ENCODE measurements at regions not wholly inside any gene's neighbourhood (a gene's known extent, or its start where the extent isn't known, plus 50 kb on each side); places are given as distances from the start of the nearest gene placed in this dataset.
"Not testable (repeated sequence)": the region's sequence is repeated elsewhere in the genome, so short reads cannot be mapped to it uniquely, and the experiment has no call there.

DNA sequence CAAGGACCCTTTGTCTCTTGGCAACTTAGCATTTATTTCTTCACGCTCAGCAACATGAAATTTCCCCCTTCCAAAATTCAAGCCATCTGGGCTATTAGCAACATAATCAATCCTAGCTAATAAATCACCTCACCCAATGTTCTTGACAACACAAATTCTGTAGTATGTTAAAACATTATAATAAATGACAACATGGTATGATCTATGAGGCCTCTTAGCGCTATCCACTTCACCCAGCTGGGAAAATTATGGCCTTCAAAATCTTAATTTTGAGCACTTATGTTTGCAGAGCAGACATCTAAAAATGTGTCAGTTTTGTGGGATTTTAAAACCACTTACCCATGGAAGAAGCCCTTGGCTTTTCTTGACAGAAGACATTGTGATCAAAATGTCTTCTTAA, 181.9 kb downstream of the HDGFL1 start:
- Mint-ChIP-seq H3K27me3 (no peaks in the 10 kb centered on the region), H3K4me1 (no peaks in the 10 kb centered on the region), H3K27ac (no peak overlapping the region), H3K4me3 (no peak overlapping the region), H3K36me3 (no peaks in the 10 kb centered on the region), H3K9me3 (no peaks in the 10 kb centered on the region)
- DNase-seq, result no peak

DNA sequence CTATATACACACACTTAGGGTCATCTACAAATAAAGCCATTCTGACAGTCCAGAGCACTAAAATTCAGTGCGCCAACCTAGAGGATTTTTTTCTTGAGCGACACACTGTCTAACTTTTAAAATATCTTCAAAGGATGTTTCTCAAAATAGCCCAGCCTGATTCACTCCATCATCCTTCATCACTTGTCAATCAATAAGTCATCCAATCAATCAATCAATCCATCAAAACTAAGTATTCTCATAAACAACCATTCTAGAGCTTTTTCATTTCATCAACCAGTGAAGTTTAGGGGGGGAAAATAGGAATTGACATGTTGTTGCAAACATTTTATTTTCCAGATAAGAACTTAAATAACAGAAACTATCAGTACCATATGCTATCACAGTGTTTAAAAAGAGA, 183.2 kb downstream of the HDGFL1 start:
- Mint-ChIP-seq H3K27me3 (no peaks in the 10 kb centered on the region), H3K4me3 (no peak overlapping the region), H3K27ac (no peak overlapping the region), H3K36me3 (no peaks in the 10 kb centered on the region), H3K9me3 (no peaks in the 10 kb centered on the region), H3K4me1 (no peaks in the 10 kb centered on the region)
- DNase-seq, result no peak

DNA sequence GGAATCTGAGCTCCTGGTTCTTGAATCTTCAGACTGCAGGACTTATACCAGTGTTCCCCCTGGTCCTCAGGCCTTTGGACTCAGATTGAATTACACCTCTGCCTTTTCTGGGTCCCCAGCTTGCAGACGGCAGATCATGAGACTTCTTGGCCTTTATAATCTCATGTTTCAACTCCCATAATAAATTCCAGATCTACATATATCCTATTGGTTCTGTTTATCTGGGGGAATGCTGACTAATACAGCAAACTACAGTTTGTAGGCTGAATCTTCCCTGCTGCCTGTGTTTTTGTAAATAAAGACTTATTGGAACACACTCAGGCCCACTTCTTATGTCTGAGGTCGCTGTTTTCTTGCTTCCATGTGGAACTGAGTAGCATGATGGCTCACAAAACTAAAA, 184.7 kb downstream of the HDGFL1 start:
- Mint-ChIP-seq H3K36me3 (no peaks in the 10 kb centered on the region), H3K27me3 (no peaks in the 10 kb centered on the region), H3K4me1 (no peaks in the 10 kb centered on the region), H3K9me3 (no peaks in the 10 kb centered on the region), H3K27ac (no peak overlapping the region), H3K4me3 (no peak overlapping the region)
- no peak for DNase-seq

DNA sequence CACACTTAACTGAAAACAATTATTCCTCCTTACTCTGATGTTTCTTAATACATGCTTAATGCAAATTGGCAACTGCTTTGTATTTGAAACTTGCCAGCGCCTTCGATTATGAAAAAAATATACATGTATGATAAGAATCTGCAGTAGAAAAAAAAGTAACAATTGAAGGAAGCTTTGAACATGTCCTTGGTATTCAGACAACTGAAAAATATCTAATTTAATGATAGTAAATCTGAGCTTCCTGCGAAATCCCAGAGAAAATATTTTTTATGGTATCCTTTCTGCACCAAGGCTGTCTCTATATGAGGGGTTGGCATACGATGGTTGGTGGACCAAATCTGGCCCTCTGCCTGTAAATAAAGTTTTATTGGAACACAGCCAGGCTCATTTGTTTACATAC, 186.2 kb downstream of the HDGFL1 start:
- Mint-ChIP-seq H3K9me3 (no peaks in the 10 kb centered on the region), H3K27ac (no peak overlapping the region), H3K27me3 (no peaks in the 10 kb centered on the region), H3K4me1 (no peaks in the 10 kb centered on the region), H3K36me3 (no peaks in the 10 kb centered on the region), H3K4me3 (no peak overlapping the region)
- DNase-seq, result no peak

DNA sequence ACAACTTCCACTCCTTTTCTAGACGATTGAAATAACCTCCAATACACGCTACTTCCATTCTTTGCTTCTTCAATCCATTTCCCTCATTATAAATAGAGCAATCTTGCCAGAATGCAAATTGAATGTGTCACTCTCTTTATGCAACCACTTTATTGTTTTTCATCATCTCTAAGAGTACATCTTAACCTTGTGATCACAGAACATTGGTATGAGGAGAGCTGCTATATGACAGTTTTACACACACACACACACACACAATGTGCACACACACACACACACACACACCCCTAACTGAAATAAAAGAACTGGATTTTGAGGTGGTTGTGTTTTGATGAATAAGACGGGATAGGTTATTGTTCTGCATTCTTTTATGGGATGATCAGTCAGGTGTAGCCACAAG, 187.0 kb downstream of the HDGFL1 start:
- Mint-ChIP-seq H3K4me3 (no peak overlapping the region), H3K4me1 (no peaks in the 10 kb centered on the region), H3K27me3 (no peaks in the 10 kb centered on the region), H3K9me3 (no peaks in the 10 kb centered on the region), H3K27ac (no peak overlapping the region), H3K36me3 (no peaks in the 10 kb centered on the region)
- DNase-seq, result no peak

DNA sequence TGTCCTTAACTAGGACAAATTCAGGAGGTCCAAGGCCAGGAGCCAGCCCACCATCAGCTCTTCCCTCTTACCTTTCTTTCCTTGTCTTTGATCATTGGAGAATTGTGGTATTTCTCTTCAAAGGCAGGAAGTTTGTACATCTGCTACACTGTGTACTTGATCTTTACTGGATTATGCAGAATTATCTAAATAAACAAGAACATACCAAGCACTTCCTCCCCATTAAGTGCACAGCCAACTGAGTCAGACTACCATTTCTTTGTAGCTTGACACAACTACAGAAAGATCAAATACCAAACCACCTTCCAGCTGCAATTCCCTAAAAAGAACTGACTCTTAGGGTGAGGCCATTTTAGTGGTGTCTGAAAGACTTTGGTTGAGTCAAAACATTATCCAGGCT, 195.1 kb downstream of the HDGFL1 start:
- H3K36me3 Mint-ChIP-seq, result no peaks in the 10 kb centered on the region
- no peaks in the 10 kb centered on the region for H3K27me3 Mint-ChIP-seq
- H3K4me3 Mint-ChIP-seq, result no peak overlapping the region
- no peak overlapping the region for H3K27ac Mint-ChIP-seq
- peaks cover 4% of the 10 kb centered on the region for H3K9me3 Mint-ChIP-seq
- DNase-seq, result no peak
- no peaks in the 10 kb centered on the region for H3K4me1 Mint-ChIP-seq

DNA sequence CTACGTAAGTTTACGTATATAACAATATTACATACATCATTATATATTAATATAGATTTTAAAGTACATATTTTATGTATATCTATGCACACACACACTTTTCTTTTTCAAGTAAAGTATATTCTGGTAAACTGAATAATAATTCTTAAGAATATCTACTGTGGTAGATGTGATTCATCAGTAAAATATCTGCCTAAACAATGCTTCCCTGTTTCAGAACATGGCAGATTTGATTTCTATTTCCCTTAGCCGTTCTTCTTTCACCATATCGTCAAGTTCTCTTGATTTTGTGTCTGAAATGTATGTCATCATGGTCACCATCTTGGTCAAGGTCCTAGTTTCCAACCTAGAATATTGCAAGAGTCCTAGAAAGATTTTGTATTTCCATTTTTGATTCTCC, 195.6 kb downstream of the HDGFL1 start:
- DNase-seq, result no peak
- H3K4me3 Mint-ChIP-seq, result no peak overlapping the region
- peaks cover 4% of the 10 kb centered on the region for H3K9me3 Mint-ChIP-seq
- no peaks in the 10 kb centered on the region for H3K36me3 Mint-ChIP-seq
- no peaks in the 10 kb centered on the region for H3K4me1 Mint-ChIP-seq
- no peaks in the 10 kb centered on the region for H3K27me3 Mint-ChIP-seq
- no peak overlapping the region for H3K27ac Mint-ChIP-seq

DNA sequence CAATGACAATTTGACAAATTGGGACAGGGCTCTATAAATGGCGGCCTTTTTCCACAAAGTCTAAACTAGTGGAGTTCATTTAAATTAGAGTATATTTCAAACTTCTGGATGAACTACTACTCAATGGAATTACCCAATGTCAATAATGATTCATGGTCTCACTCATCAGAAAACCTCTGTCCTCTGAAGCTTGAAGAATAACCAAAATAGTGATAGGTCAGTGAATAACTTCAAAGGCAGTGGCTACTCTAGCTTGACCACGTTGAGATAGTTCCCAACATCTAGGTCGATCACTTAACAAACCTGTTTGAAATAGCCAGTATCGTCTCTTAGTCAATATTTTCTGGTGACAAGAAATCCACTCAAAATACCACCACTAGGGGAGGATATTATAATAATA, 197.6 kb downstream of the HDGFL1 start:
- Mint-ChIP-seq H3K9me3 (peaks cover 4% of the 10 kb centered on the region), H3K27ac (no peak overlapping the region), H3K36me3 (no peaks in the 10 kb centered on the region), H3K4me3 (no peak overlapping the region), H3K27me3 (no peaks in the 10 kb centered on the region), H3K4me1 (no peaks in the 10 kb centered on the region)
- DNase-seq, result no peak

DNA sequence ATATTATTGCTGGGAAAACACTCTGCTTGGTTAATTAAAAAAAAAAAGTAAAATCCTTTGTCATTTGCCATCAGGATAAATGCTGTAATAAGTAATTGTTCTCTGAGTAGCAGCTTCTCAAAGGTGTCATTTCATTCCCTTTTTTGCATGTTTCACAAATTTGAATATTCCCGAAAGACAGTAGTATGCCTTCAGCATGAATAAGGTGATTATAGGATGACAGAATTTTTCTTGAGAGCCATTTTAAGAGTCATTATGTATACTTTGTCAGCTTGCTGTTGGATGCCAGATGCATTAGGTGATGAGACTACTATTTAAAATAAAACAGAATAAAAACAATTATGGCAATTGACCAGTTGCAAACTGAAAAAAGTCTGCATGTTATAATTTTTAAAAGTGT, 200.7 kb downstream of the HDGFL1 start:
- Mint-ChIP-seq H3K27me3 (no peaks in the 10 kb centered on the region), H3K4me1 (no peaks in the 10 kb centered on the region), H3K27ac (no peak overlapping the region), H3K4me3 (no peak overlapping the region), H3K36me3 (no peaks in the 10 kb centered on the region), H3K9me3 (peaks cover 1% of the 10 kb centered on the region)
- DNase-seq, result no peak

DNA sequence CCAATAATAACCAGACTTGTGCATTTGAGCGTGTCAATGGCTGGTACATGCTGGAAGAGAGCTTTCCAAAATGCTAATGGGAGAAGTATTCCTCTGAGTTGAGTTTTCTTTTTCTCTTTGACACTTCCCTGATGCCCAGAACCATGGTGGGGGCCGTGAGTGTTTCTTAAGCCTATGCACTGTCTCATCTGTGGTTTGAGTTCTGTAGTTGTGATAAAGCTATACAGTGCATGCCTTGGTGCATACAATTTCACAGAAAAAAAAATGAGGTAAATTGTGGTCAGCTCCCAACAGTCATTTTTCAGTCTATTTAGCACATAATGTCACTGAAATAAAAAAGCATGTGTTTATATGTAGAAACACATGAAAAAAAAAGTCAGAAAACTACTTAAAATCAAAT, 204.8 kb downstream of the HDGFL1 start:
- no peak for DNase-seq
- Mint-ChIP-seq H3K36me3 (peaks cover 2% of the 10 kb centered on the region), H3K27ac (no peak overlapping the region), H3K9me3 (peaks cover 6% of the 10 kb centered on the region), H3K4me3 (no peak overlapping the region), H3K4me1 (no peaks in the 10 kb centered on the region), H3K27me3 (no peaks in the 10 kb centered on the region)

DNA sequence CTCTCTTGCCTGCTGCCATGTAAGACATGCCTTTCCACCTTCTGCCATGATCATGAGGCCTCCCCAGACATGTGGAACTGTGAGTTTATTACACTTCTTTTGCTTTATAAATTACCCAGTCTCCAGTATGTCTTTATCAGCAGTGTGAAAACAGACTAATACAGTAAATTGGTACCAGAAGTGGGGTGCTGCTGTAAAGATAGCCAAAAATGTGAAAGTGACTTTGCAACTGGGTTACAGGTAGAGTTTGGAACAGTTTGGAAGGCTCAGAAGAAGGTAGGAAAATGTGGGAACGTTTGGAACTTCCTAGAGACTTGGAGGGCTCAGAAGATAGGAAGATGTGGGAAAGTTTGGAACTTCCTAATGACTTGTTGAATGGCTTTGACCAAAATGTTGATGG, 209.1 kb downstream of the HDGFL1 start:
- DNase-seq, H3K27me3 Mint-ChIP-seq, H3K27ac Mint-ChIP-seq, H3K36me3 Mint-ChIP-seq, H3K4me1 Mint-ChIP-seq, H3K4me3 Mint-ChIP-seq: not testable (repeated sequence)
- H3K9me3 Mint-ChIP-seq, result peaks cover 11% of the 10 kb centered on the region

DNA sequence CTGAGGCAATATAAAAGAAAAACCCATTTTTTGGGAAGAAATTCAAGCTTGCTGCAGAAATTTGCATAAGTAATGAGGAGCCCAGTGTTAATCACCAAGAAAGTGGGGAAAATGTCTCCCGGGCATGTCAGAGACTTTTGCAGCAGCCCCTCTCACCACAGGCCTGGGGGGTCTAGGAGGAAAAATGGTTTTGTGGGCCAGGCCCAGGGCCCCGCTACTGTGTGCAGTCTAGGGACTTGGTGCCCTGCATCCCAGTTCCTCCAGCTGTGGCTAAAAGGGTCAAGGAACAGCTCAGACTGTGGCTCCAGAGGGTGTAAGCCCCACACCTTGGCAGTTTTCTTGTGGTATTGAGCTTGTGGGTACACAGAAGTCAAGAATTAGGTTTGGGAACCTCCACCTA, 209.7 kb downstream of the HDGFL1 start:
- Mint-ChIP-seq H3K27me3 (no peaks in the 10 kb centered on the region), H3K4me3 (no peak overlapping the region), H3K4me1 (no peaks in the 10 kb centered on the region), H3K36me3 (peaks cover 2% of the 10 kb centered on the region), H3K27ac (no peak overlapping the region), H3K9me3 (peaks cover 11% of the 10 kb centered on the region)
- no peak for DNase-seq

DNA sequence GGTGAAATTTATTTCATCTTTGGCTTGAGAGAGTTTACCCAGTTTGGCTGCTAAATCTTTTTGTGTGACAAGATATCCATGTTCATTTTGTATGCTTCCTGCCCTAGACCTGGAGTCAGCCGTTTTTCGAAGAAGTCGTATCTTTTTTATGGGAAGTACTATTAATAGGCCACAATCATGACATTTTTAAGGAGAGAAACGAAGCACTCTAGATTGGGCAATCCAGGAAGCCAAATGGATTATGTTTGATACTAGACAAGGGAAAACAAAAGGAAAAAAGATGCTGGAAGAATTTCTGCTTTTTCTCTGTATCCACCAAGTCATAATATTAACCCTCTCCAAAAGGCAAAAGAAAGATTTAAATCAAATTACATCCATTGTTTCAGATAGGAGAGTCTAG, 214.6 kb downstream of the HDGFL1 start:
- no peaks in the 10 kb centered on the region for H3K4me1 Mint-ChIP-seq
- H3K9me3 Mint-ChIP-seq, result peaks cover 5% of the 10 kb centered on the region
- H3K27me3 Mint-ChIP-seq, result no peaks in the 10 kb centered on the region
- H3K27ac Mint-ChIP-seq, result no peak overlapping the region
- no peaks in the 10 kb centered on the region for H3K36me3 Mint-ChIP-seq
- no peak overlapping the region for H3K4me3 Mint-ChIP-seq
- no peak for DNase-seq

DNA sequence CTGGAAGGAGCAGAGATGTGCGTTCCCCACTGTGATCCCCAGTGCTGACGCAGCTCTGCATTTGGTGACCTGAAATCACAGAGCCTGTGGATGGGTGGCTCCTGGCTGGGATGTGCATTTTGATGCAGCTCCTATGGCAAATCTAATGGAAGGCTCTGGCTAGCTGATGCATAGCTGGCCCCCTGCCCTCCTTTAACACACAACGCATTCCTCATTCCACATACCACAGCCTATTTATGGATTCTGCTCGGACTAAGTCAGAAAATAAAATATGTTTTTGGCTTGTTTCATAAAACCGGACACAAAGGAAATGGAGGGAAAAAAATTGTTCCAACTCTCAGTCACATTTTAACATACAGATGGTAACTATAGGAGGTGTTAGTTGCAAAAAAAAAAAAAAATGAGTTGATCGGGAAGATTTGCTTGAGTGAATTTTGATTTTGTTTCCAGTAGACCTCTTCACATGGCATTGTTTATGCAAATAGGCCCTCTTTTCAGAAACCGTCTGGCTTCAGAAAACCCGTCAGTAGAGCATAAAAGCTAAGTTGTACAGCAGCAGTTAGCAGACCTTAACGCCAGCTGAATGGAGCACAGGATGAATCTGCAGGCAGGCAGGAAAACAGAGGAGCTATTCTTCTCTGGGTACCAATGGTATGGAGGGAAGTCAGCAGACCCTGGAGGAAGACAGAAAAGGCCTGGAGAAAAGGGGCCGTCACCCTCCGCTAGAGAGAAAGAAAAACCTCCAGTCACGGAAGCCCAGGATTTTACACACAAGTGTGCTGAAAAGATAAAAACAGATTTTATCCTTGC, 215.4 kb downstream of the HDGFL1 start:
- Mint-ChIP-seq H3K9me3 (peaks cover 1% of the 10 kb centered on the region), H3K27me3 (no peaks in the 10 kb centered on the region), H3K36me3 (no peaks in the 10 kb centered on the region), H3K4me3 (no peak overlapping the region), H3K27ac (no peak overlapping the region), H3K4me1 (no peaks in the 10 kb centered on the region)
- DNase-seq, result no peak

DNA sequence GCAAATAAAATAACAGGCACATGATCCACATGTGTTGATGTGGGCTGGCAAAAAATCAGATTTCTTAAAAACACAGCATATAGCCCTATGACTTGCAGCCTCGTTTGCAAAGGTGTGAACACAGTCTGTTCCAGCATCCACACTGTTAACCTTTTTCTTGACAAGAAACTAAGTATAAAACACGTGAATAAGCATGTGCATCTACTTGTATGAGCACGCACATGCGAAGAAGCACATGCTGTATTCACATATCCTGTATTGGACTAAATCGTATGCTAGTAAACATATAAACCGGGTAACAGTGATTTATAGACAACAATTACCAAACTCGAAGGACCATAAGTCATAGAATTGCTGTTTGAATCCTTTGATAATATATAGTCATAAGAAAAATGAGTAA, 218.7 kb downstream of the HDGFL1 start:
- H3K27ac Mint-ChIP-seq, result no peak overlapping the region
- H3K9me3 Mint-ChIP-seq, result peaks cover 3% of the 10 kb centered on the region
- no peaks in the 10 kb centered on the region for H3K36me3 Mint-ChIP-seq
- no peak overlapping the region for H3K4me3 Mint-ChIP-seq
- H3K27me3 Mint-ChIP-seq, result no peaks in the 10 kb centered on the region
- no peak for DNase-seq
- no peaks in the 10 kb centered on the region for H3K4me1 Mint-ChIP-seq

DNA sequence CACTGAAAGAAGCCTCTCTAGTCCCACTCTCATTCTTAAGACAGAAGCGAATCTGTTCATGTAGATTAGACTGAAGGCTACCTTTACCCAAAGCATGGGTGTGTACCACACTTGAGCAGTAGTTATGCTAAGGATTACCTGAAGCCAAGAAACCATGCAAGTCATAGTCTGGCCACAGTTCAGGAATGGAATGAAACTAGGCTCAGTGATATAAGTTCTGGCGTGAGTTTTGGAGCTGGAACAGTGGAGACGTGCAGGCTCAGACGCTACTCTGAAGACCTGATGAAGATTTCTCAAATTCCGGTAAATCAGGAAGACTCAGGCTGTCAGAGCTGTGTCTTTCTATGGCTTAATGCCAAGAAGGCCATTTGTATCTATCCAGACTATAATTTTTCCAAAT, 219.9 kb downstream of the HDGFL1 start:
- no peak for DNase-seq
- peaks cover 7% of the 10 kb centered on the region for H3K9me3 Mint-ChIP-seq
- H3K4me3 Mint-ChIP-seq, result no peak overlapping the region
- H3K4me1 Mint-ChIP-seq, result no peaks in the 10 kb centered on the region
- no peaks in the 10 kb centered on the region for H3K36me3 Mint-ChIP-seq
- H3K27ac Mint-ChIP-seq, result no peak overlapping the region
- no peaks in the 10 kb centered on the region for H3K27me3 Mint-ChIP-seq

Measured in activated naive CD8-positive, alpha-beta T cell treated with anti-CD3 and anti-CD28 coated beads for 36 hours (primary cell).